ENCODE measurements at regions not wholly inside any gene's neighbourhood (a gene's known extent, or its start where the extent isn't known, plus 50 kb on each side); places are given as distances from the start of the nearest gene placed in this dataset.

DNA sequence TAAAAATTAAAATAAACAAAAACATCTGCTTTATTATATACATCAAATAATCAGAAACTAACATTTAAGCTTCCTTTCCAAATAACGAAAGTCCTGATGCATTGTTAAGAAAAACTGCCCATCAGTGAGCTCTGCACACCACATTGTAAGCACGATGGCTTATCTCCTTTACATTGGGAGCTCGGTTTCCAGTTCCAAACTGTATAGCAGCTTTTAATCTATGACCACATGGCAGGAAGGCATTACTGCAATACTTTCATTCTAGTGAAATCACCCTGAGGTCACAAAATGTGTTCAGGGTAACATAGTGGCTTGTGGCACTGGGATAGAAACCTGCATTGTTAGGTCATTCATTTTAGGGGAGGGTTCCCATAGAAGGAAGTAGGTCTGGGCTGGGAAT, 146.3 kb downstream of the ZNF22 start:
- TF ChIP-seq, protein P1, sequence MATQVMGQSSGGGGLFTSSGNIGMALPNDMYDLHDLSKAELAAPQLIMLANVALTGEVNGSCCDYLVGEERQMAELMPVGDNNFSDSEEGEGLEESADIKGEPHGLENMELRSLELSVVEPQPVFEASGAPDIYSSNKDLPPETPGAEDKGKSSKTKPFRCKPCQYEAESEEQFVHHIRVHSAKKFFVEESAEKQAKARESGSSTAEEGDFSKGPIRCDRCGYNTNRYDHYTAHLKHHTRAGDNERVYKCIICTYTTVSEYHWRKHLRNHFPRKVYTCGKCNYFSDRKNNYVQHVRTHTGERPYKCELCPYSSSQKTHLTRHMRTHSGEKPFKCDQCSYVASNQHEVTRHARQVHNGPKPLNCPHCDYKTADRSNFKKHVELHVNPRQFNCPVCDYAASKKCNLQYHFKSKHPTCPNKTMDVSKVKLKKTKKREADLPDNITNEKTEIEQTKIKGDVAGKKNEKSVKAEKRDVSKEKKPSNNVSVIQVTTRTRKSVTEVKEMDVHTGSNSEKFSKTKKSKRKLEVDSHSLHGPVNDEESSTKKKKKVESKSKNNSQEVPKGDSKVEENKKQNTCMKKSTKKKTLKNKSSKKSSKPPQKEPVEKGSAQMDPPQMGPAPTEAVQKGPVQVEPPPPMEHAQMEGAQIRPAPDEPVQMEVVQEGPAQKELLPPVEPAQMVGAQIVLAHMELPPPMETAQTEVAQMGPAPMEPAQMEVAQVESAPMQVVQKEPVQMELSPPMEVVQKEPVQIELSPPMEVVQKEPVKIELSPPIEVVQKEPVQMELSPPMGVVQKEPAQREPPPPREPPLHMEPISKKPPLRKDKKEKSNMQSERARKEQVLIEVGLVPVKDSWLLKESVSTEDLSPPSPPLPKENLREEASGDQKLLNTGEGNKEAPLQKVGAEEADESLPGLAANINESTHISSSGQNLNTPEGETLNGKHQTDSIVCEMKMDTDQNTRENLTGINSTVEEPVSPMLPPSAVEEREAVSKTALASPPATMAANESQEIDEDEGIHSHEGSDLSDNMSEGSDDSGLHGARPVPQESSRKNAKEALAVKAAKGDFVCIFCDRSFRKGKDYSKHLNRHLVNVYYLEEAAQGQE (IDR thresholded peaks at IDR 0.05; ENCODE audit: insufficient read depth in 1 of 2, low read depth in 2 of 2, low read length in 2 of 2), result no peak
- TF ChIP-seq POLR2AphosphoS5 (IDR thresholded peaks at IDR 0.05; ENCODE audit: low read depth, low read length) (no peak), FOXP2 (optimal IDR thresholded peaks at IDR 0.05; ENCODE audit: borderline replicate concordance, extremely low read depth, extremely low read length, insufficient read depth) (no peak), TAF1 (IDR thresholded peaks at IDR 0.05; ENCODE audit: borderline replicate concordance, insufficient read depth, low read length) (no peak), SIN3A (IDR thresholded peaks at IDR 0.05; ENCODE audit: borderline replicate concordance, insufficient read depth, low read length) (no peak)

DNA sequence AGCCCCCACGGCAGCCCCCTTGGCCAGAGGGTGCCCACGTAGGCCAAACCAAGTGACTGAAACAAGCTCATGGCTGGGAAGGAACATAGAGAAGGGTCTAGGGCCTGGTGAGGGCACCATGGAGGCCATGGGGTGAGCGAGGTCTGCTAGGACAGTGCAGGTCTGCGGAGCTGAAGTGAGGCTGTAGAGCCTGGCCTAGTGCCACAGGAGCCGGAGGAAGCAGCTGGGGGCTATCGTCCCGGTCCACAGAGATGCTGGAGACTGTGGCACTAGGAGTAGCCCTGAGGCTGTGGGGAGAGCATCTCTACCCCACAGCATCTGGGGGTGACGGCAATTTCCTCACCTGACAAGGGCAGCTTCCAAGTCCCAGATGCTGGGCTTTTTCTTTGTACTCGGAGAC, 150.3 kb downstream of the ZNF22 start:
- TF ChIP-seq POLR2AphosphoS5 (IDR thresholded peaks at IDR 0.05; ENCODE audit: low read depth, low read length) (no peak), FOXP2 (optimal IDR thresholded peaks at IDR 0.05; ENCODE audit: borderline replicate concordance, extremely low read depth, extremely low read length, insufficient read depth) (no peak), TAF1 (IDR thresholded peaks at IDR 0.05; ENCODE audit: borderline replicate concordance, insufficient read depth, low read length) (no peak), SIN3A (IDR thresholded peaks at IDR 0.05; ENCODE audit: borderline replicate concordance, insufficient read depth, low read length) (no peak)
- TF ChIP-seq, protein P1 (IDR thresholded peaks at IDR 0.05; ENCODE audit: insufficient read depth in 1 of 2, low read depth in 2 of 2, low read length in 2 of 2), result no peak

DNA sequence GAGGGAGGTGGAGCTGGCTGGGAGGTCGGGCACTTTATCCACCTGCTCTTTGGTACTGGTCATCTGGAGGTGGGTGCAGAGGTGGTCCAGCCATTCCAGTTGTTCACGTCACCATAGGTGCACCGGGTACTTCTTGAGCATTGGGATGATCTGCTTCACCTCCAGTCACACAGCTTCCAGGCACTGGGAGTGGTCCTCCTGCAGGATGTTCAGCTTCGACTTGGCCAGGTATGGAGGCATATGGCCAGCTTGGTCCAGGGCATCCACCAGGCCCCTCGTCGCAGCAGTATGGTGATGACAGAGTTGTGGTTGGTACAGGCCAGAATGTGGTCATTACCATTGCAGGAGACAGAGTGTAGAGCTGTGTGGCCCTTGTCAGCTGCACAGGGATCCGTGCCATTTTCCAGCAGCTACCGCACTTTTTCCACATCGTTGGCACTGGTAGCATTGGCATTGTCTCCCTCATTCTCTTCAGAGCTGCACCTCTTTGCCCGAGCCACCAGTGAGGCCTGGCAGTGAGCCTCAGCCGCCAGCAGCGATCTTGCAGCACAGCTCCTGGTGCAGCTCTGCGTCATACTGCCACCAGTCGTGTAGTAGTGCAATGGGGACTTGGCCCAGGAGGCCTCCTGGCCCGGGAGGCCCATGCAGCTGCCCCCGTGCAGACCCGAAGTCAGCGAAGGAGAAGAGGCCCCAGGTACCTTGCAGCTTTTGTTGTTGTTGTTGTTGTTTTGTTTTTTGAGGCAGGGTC, 150.9 kb downstream of the ZNF22 start:
- TF ChIP-seq TAF1 (IDR thresholded peaks at IDR 0.05; ENCODE audit: borderline replicate concordance, insufficient read depth, low read length), result no peak
- no peak for TF ChIP-seq POLR2AphosphoS5 (IDR thresholded peaks at IDR 0.05; ENCODE audit: low read depth, low read length)
- no peak for TF ChIP-seq SIN3A (IDR thresholded peaks at IDR 0.05; ENCODE audit: borderline replicate concordance, insufficient read depth, low read length)
- TF ChIP-seq, protein P1 (IDR thresholded peaks at IDR 0.05; ENCODE audit: insufficient read depth in 1 of 2, low read depth in 2 of 2, low read length in 2 of 2), result no peak
- no peak for TF ChIP-seq FOXP2 (optimal IDR thresholded peaks at IDR 0.05; ENCODE audit: borderline replicate concordance, extremely low read depth, extremely low read length, insufficient read depth)

DNA sequence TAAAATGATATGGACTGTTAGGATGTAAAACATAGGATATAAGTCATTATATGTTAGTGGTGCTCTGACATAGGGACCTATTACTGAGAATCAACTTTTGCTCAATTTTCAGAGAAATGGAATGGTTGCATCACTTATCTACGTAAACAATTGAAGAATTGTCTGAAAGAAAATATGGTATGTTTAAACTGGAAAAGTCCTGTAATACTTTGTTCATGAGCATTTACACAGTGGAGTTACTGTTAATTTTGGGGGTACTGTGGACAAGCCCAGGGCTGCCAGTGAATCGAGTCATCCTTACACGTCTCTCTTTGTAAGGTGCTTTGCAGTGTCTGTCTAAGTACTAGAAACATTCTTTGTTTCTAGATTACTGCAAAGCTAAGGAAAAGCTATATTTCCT, 152.0 kb downstream of the ZNF22 start:
- TF ChIP-seq, protein P1 (IDR thresholded peaks at IDR 0.05; ENCODE audit: insufficient read depth in 1 of 2, low read depth in 2 of 2, low read length in 2 of 2), result no peak
- TF ChIP-seq FOXP2 (optimal IDR thresholded peaks at IDR 0.05; ENCODE audit: borderline replicate concordance, extremely low read depth, extremely low read length, insufficient read depth), result no peak
- no peak for TF ChIP-seq POLR2AphosphoS5 (IDR thresholded peaks at IDR 0.05; ENCODE audit: low read depth, low read length)
- no peak for TF ChIP-seq SIN3A (IDR thresholded peaks at IDR 0.05; ENCODE audit: borderline replicate concordance, insufficient read depth, low read length)
- no peak for TF ChIP-seq TAF1 (IDR thresholded peaks at IDR 0.05; ENCODE audit: borderline replicate concordance, insufficient read depth, low read length)
